ENCODE measurements at regions not wholly inside any gene's neighbourhood (a gene's known extent, or its start where the extent isn't known, plus 50 kb on each side); places are given as distances from the start of the nearest gene placed in this dataset.

GRCh38 chr11:15507592-15507991 lies 392.9 kb downstream of the INSC start:
- TF ChIP-seq CTCF (IDR thresholded peaks at IDR 0.05): no peak
- TF ChIP-seq POLR2A (IDR thresholded peaks at IDR 0.05): no peak
